T47D (cell line): ENCODE measurements at regions not wholly inside any gene's neighbourhood (a gene's known extent, or its start where the extent isn't known, plus 50 kb on each side); places are given as distances from the start of the nearest gene placed in this dataset.

ENCODE experiments used
- DNase-seq, 2 experiments: peaks; one replicate each; pipeline versions ENCODE4 v3.0.0 to v3.0.0-alpha.2; 2011 to 2012; ENCODE audit warnings: low read depth in 1 of 2, low spot score in 1 of 2
- JUND ChIP-seq: IDR thresholded peaks from 2 replicates; pipeline ENCODE4 v1.6.1; 2012; ENCODE audit warnings: low read depth
- in situ Hi-C: cut with HindIII; loops from 2 replicates; pipeline ENCODE4 v1.10.0; 2016; ENCODE audit warnings: low sequenced_read_pairs, low pct_unique_long_range_greater_than_20kb

DNA sequence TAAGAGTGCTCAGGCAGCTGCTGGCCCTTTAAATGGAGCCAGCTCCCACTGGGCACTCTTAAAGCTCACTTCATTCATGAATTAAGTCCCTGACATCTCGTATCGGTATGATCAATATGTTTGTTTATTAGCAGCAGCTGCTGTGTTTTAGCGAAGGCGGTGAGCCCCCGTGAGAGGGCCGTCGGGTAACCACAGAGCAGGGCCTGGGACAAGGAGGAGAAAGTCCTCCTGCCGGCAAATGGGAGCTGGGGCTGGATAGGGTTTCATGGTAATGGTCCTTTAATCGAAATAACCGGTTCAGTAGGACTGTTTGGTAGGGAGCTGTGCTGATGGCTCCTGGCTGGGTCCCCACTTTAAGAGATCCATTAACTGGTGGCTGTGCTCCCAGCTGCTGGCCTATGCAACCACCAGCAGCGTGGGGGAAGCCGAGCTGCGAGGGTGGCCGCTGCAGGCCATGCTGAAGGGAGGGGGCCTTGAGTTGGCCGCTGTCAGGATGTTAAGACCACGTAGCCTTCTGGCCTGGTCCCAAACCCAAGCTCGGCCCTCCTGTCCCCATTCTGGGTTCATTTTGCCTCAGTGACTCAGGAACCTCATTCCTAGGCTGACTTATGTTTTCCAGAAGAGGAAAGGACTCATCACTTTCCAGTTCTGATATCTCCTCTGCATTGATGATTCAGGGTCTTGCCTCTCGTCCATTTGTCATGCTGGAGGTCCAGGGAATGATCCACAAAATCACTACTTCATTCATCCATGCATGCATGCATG lies 67.6 kb upstream of the NTRK3 start:
- in situ Hi-C loops, result no loop called here
- TF ChIP-seq JUND, result no peak
- DNase-seq, result no peak

- no peak for DNase-seq
- TF ChIP-seq JUND, result no peak
- in situ Hi-C loops, result no loop called here
These were observed 66.9 kb upstream of the NTRK3 start for GRCh38 chr15:88323468-88323867.

- DNase-seq, result no peak
- TF ChIP-seq JUND, result no peak
- in situ Hi-C loops, result no loop called here
These were observed 65.9 kb upstream of the NTRK3 start for GRCh38 chr15:88322461-88322860.

DNA sequence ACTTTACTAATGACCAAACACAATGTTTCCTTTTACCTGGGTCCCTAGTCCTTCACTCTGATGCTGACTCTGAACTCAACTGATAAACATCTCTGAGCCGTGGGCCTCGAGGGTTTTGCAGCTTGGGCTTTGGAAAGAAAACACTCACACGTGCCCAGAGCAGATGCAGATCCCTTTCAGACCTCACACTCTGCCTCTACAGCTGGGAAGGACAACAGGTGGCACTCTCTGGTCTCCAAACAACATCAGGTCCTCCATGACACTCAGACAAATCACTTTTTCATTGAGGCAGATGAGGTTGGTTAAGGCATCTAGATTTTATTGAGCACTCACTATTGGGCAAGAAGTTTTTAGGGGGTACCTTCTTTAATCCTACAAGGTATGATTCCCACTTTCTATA lies 64.7 kb upstream of the NTRK3 start:
- no peak for TF ChIP-seq JUND
- in situ Hi-C loops, result no loop called here
- DNase-seq, result no peak

DNA sequence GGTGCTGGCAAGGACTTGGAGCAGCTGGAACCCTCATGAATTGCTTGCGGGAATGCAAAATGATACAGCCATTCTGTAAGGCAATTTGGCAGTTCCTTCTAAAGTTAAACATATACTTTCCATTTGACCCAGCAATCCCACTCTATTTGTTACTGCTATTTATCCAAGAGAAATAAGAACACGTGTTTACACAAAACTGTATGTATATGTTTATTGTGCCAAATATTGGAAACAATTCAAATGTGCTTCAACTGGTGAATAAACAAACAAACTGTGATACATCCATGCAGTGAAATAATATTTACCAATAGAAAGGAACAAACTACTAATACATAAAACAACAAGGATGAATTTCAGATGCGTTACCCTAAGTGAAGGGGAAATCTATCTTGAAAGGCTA lies 60.0 kb upstream of the NTRK3 start:
- in situ Hi-C loops, result no loop called here
- no peak for TF ChIP-seq JUND
- no peak for DNase-seq

- in situ Hi-C loops, result no loop called here
- no peak for TF ChIP-seq JUND
- no peak for DNase-seq
These were observed 58.8 kb upstream of the NTRK3 start for GRCh38 chr15:88315221-88315878.

GRCh38 chr15:88312941-88313579 lies 56.5 kb upstream of the NTRK3 start:
- no peak for DNase-seq

DNA sequence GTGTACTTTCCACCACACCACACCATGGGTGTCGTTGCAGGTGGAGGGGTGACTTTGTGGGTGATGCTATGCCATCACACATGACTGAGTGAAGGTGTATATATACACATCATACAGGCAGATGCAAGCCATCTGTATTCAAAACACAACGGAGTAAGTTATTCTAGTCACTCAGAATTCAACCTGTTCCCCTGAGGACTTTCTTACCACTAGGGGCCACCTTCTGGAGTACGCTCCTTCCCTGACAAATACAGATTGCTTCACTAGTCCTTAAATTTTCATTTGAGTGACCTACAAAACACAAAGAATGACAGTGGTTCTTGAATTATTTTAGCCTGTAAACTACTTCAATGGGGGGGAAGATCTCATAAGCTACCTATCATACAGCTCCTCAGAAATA lies 52.8 kb upstream of the NTRK3 start:
- in situ Hi-C loops, result no loop called here
- DNase-seq, result no peak
- TF ChIP-seq JUND, result no peak

More at GRCh38 chr15:88312941-88313579, 56.5 kb upstream of the NTRK3 start:
- in situ Hi-C loops, result no loop called here
- no peak for TF ChIP-seq JUND

DNA sequence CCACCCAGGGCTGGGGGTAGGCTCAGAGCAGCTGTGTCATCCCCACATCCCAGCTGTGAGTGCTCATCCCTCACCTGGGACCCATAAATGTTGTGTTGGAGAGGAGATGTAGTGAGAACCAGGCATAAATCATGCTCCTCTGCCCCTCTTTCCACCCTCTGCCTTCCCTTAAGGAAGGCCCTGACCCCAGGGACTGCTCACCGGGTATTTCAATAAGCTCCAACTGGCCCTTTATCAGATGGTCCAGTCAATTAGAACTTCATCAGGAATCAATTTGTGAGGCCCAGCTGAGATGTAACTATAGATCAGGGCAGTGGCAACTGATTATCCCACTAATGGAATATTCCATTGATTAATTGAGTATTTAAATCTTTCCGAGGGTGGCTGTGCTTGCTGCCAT lies 50.8 kb upstream of the NTRK3 start:
- no peak for DNase-seq
- TF ChIP-seq JUND, result no peak
- in situ Hi-C loops, result no loop called here
